GM21737 (cell line): ENCODE measurements at regions not wholly inside any gene's neighbourhood (a gene's known extent, or its start where the extent isn't known, plus 50 kb on each side); places are given as distances from the start of the nearest gene placed in this dataset.

ENCODE experiments used
- ATAC-seq: cut with Tn5 transposase; IDR thresholded peaks from one replicate; pipeline ENCODE4 v1.9.1; 2021; ENCODE audit warnings: mild to moderate bottlenecking, moderate library complexity; ENCODE audit not compliant: unreplicated experiment

DNA sequence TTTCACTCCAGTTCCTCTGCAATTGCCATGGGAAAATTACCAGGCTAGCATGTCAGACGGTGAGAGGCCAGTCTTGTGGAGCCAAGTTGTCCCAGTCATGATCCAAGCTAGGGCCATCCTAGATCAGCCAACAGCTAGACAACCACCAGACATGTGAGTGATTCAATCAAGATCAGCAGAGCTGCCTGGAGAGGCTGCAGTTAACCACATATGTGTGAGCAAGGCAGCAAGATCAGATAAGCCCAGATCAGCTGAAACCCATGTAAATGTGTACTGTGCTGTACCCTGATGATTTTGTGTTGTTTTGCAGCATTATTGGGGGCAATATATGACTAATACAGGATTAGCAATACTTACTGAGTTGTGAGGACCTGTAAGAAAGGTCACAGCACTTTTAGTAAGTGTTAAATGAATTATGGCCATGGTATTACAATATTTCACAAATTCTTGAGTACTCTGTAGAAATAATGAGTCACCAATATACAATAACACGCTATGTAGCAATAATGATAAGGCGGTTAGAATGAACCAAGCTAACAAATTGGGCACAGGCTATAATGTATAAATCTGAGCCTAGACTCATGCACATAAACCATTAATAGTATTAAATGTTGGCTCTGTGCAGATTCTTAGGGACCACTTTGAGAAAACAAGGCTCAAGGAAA lies 91.4 kb downstream of the SUDS3 start:
- ATAC-seq: no peak

DNA sequence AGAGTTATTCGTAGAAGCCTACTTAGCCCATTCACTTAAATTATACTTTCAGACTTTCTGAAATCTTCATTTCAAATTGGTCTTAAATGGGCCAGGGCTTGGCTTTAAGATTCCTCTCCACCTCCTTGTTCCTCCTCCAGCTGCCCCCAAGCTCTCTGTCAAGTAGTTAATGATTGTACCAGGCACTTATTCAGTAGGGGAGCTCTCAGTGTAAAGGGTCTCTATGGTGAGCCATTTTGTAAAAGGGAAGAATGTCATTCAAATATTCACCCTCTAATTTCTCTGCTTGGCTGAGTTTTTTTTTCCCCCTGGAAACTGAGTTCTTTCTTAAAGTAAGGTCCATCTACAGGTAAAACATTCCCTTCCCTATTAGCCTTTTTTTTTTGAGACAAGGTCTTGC lies 96.6 kb downstream of the SUDS3 start:
- no peak for ATAC-seq

DNA sequence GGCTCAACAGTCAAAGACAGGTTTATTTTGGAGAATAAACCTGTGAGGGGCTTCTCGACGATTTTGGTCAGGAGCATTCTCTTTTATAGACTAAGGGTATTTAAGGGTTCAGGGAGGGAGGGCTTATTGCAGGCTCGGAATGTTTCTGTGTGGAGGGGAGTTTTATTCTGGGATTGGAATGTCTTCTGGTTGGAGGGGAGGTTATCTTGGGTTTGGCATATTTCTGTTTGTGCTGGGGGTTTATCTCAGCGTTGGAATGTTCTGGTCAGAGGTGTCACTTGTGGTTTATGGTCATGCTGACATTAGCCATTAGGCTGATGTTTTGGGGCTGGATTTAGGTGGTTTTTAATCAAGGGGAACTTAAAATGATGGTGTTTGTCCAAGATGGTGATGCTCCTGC lies 103.9 kb downstream of the SUDS3 start:
- ATAC-seq: no peak

DNA sequence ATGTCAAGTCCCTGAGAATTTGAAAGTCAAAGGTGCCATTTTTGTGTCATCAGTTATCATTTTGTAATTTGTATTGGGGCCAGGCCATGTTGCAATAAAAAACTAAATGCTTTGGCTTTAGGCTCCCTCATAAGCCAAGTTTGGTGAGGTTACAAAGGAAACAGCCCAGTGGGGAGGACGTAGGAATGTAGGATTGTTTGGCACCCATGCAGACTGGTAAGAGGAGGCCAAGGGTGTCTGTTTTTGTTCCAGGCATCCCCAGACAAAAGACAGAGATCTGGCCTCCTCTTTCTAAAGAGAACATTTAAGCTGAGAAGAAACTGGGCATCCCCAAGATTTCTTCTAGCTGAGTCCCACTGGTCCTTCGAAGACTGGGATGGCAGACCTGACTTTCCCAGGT lies 111.7 kb downstream of the SUDS3 start:
- no peak for ATAC-seq

DNA sequence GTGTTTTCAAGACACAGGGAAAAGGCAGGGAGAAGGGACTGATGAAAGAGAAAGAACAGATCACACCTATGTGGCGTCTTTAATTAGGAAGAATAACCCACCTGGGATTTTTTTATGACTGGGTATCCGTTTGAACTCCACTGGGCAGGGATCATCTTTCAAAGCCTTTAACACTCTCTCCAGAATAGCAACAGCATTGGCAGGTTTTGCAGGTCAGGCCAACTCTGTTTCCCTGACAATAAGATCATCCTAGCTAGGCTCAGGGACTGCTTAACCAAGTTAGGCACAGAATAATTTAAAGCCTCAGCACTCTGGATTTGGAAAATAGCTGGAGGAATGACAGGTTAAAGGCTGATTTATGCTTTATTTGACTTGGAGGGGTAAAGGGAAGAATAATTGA lies 117.6 kb downstream of the SUDS3 start:
- no peak for ATAC-seq

DNA sequence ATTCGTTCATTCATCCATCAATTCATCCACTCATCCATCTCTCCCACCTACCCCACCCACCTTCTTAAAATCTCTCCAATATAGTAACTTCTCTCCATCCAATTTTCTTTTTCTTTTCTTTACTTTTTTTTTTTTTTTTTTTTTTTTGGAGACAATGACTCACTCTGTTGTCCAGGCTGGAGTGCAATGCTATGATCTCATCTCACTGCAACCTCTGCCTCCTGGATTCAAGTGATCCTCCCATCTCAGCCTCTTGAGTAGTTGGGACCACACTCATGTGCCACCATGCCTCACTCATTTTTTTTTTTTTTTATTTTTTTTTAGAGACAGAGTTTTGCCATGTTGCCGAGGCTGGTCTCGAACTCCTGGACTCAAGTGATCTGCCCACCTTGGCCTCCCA lies 118.4 kb downstream of the SUDS3 start:
- ATAC-seq: no peak

DNA sequence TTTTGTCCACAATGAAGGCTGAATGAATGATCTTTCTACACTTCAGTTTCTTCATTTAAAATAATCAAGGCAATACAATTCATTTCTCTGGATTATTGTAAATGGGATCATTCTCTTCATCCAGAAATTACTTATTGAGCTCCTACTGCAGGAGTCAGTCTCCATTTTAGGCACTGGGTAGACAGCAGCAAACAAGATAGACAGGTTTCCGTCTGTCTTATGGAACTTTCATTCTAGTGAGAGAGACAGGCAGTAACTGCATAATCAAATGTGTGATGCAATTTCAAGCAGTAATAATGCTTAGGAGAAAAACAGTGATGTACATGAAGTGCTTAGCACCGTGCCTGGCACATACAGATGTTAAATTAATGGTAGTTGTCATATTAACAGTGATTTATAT lies 118.9 kb downstream of the SUDS3 start:
- no peak for ATAC-seq

DNA sequence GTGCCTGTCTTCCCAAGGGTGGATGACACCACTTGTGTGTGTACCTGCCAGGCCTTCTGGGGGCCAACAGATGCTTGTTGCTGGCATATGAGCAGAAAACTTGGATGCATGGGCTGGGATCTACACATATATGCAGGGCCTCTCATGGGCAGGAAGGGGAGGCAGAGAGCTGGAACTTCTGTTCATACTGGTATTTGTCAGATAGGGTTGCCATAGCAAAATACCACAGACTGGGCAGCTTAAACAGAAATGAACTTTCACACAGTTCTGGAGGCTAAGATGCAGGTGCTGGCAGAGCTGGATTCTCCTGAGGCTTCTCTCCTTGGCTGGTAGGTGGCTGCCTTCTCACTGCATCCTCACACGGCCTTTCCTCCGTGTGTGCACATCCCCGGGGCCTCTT lies 121.8 kb downstream of the SUDS3 start:
- ATAC-seq: no peak

DNA sequence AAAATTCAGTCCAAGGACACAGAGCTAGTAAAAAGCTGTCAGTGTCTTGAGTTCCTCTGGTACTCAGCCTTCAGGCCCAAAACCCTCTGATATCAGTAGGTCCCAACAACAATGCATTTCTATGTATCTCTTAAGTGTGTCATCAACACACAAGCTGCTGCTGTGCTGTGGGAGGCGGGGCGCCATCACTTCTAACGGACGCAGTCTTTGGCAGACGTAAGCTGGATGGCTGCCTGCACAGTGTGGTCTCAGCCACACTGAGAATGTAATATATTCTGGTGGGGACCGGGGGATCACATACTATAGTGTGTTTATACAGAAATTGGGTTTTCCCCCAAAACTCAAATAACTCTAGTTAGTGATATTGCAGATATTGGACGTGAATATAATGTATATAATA lies 123.9 kb downstream of the SUDS3 start:
- ATAC-seq: no peak

DNA sequence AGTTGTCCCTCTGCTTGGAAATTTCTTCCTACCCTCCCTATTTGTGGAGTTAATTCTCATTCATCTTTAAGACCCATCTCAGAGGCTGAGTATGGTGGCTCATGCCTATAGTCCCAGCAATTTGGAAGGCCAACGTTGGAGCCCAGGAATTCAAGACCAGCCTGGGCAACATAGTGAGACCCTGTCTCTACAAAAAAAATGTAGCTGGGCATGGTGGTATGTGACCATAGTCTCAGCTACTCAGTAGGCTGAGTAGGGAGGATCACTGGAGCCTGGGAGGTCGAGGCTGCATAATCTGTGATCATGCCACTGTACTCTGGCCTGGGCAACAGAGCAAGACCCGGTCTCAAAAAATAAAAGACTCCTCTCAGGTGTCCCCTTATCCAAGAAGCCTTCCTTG lies 125.1 kb downstream of the SUDS3 start:
- ATAC-seq: no peak

DNA sequence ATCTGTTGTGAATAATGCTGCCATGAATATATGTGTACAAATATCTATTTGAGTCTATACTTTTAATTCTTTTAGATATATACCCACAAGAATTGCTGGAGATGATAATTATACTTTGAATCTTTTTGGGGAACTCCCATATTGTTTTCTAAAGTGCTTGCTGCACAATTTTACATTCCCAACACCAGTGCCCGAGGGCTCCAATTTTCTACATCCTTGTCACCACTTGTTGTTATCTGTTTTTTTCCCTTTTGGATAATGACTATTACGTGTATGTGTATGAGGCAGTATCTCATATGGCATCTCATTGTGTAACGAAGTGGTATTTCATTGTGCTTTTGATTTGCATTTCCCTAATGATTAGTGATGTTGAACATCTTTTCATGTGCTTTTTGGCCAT lies 127.1 kb downstream of the SUDS3 start:
- ATAC-seq: no peak

DNA sequence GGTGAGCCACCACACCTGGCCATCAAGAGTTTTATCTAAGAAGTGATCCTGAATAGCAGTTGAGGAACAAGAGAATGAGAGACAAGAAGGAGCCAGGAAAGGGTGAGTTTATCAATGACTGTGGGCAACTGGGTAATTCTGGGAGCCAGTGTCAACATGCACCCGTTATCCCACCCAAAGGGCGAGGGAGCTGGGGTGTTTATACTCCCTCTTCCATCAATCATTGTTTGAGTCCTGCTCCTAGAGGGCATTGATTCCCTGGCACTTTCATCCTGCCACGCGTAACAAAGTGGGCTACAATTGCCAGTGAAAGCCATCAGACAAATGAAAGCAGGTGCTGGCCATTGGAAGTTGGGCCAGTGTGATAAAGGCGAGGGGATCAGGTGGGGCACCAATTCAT lies 136.3 kb downstream of the SUDS3 start:
- ATAC-seq: no peak

DNA sequence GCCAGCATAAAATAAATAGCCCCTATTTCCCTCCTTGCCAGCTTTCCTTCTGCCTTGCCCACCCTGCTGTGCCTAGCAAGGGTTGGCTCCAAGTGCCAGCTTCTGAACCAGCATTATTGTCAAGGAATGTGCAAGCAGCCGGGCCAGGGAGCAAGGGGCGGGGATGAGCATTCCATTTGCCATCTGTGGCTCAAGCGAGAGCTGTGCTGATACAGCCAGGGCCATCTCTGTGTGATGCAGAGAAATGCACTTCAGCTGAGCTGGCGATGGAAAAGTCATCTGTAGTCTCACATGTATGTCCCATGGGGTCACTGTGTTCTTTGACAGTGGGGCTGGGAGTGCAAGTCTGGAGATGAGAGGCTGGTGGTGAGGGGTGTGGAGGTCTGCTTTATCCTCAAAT lies 137.3 kb downstream of the SUDS3 start:
- ATAC-seq: no peak

DNA sequence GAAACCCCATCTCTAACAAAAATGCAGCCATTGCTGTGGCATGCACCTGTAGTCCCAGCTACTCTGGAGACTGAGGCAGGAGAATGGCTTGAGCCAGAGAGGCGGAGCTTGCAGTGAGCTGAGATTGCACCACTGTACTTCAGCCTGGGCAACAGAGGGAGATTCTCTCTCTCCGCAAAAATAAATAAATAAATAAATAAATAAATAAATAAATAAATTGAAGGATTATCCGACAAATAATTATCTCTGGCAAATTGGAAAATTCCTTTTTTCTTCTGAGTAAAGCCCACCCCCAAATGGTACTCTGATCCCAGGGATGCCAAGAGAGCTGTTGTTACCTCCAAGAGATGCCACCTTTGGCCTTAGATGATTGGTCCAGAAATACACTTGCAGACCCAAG lies 137.9 kb downstream of the SUDS3 start:
- ATAC-seq: no peak

DNA sequence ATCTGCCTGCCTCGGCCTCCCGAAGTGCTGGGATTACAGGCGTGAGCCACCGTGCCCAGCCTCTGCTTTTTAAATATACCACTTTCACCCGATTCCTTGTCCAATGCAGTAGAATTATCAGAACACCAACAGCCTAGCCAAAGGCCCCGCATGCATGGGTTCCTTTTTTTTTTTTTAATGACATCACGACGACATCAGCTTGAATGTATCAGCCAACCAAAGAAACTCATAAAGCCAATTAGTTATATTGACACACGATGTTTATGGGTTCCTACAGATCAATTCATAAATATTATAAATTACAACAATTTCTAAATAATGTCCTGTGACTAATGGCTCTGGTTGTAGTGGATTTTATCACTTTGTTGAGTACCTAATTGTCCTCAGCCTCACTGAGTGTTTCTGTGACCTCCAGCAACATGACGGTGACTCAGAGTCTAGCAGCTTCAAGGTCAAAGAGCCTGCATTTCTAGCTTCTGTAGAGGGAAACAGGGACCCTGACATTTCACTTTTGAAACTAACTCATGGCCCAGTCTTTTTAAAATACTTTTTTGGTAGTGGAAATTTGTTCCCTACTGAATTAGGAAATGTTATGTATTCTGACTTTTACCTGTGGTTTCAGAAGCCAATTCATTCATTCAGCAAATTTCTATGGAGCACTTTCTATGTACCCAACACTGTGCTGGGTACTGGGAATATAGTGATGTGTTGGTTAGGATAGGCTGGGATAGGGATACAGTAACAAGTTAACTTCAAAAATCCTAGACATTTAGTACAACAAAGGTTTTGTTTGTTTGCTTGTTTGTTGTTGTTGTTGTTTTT lies 144.1 kb downstream of the SUDS3 start:
- ATAC-seq: no peak

DNA sequence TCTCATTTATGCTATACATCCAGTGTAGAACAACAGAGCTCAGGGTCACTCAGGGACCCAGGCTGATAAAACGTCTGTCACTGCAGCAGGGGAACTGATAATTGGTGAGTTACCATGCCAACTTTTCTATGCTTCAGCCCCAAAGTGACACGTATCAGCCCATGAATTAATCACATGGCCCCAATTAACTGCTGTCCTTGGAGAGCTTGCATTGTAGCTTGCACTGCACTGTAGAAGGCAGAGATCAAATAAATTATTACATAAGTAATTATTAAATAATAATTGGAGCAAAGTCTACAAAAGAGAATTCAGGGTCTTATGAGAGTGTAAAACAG lies 144.6 kb downstream of the SUDS3 start:
- no peak for ATAC-seq

DNA sequence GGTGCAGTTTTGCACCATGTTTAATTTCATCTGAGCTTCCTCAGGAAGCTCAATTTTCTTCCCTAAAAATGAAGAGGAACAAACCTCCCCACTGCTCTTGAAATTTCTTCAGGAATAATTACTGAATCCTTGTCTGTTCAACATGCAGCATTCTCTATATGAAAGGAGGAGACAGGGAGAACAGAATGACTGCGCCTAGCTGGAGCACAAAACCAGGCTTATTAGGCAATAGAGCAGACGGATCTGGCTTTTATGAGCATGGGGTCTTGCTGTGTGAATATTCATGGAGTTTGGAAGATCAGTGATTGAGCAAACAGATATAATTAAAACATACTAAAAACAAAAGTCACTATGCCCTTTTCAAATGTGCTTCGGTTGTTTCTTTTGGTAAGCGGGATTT lies 148.1 kb downstream of the SUDS3 start:
- ATAC-seq: no peak

DNA sequence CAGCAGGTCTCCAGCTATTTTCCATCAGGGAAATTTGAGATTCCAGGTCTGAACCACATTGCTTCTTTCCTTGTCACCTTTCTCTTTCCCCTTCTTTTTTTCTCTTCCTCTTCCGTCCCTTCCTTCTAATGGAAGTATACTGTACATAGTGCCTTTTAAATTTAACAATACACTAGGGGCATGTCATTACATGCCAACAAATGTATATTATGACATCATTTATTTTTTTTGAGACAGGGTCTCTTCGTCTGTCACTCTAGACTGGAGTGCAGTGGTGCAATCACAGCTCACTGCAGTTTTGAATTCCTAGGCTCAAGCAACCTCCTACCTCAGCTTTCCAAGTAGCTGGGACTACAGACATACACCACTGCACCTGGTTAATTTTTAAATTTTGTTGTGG lies 148.9 kb downstream of the SUDS3 start:
- no peak for ATAC-seq

DNA sequence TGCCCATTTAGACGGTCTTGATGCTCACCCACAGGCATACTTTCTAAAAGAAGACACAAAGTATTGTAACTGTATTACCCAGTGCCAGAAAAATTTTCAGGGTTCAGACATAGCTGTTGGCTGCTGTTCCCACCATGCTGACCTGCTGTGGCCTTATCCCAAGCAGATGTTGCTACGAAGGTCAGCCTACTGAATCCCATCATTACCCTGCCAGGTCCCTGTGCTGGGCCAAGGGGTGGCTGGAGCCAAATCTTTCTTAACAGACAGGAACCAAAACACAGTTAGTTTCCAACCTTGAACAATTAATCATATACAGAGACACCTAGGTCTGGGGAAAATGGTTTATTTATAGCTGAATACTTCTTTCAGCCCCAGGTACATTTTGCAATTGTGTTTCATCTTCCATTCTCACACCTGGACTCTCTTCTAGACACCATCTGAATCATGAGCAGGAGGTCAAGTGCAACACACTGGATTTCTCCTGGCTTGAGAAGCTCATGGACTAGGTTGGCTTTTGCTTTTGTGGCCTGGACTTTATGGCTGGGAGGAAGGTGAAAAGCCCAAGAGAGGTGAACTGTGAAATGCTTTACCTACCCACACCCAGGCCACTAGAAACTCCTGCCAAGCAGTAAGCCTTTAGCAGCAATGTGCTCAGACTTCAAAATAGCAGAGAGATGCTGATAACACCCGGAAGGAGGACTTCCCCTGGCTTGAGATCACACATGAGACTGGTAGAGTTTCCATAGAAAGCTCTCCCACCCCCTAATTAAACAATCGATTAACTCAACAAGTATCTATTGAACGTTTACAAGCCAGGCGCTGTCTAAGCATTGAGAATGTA lies 150.1 kb downstream of the SUDS3 start:
- ATAC-seq: no peak

DNA sequence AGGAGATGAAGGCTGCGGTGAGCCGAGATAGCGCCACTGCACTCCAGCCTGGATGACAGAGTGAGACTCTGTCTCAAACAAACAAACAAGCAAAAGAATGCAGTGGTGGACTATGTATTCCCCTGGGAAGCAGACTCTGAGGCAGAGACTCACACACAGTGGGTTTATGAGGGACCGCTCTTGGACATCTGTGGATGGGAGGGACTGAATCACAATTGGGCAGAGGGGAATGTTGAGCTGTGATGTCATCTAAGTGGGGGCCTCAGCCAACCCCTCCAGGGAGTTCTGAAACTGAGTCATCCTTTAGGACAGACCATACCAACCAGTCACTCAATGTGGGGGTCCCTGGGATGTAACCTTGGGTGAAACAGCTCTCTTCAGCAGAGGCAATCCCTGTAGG lies 151.0 kb downstream of the SUDS3 start:
- no peak for ATAC-seq

DNA sequence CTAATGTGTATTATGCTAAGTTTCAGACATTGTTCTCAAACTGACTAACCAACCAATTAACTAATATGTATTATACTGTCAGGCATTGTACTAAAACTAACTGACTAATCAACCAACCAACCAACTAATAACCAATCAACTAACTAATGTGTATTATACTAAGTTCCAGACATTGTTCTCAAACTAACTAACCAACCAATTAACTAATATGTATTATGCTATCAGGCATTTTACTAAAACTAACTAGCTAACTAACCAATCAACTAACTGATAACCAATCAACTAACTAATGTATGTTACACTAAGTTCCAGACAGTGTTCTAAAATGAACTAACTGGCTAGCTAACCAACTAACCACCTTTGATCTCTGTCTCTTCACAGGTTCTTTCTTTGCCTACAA lies 152.3 kb downstream of the SUDS3 start:
- ATAC-seq: no peak

DNA sequence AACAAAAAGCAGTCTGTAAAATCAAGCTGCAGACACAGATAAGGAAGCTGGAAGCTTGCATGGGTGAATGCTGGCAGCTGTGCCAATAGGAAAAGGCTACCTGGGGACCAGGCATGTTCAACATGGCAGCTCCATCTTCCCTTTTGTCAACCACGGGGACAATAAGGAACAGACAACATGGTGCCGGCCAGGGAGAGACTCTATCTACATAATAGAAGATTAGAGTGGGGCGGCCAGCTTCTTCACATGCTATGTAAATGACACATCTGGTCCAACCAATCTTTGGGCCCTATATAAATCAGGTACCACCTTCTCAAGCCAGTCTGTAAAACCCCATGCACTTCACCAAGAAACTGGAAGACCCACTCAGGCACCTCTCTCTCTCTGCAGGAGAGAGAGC lies 157.6 kb downstream of the SUDS3 start:
- no peak for ATAC-seq
